ENCODE measurements at regions not wholly inside any gene's neighbourhood (a gene's known extent, or its start where the extent isn't known, plus 50 kb on each side); places are given as distances from the start of the nearest gene placed in this dataset.

- H3K36me3 ChIP-seq, result no peaks in the 10 kb centered on the region
- H3K9me3 ChIP-seq, result no peaks in the 10 kb centered on the region
- no peaks in the 10 kb centered on the region for H3K4me1 ChIP-seq
- DNase-seq, result no peak
- H3K27me3 ChIP-seq, result no peaks in the 10 kb centered on the region
- no peak for TF ChIP-seq CTCF (IDR thresholded peaks at IDR 0.05)
- TF ChIP-seq POLR2A (IDR thresholded peaks at IDR 0.05), result no peak
- H3K27ac ChIP-seq, result no peak overlapping the region
- no peak overlapping the region for H3K4me3 ChIP-seq
These were observed 214.5 kb downstream of the SEC61B start for GRCh38 chr9:99436616-99437015.

GRCh38 chr9:99437145-99437544 is 215.1 kb downstream of the SEC61B start:
- DNase-seq, result no peak
- Histone ChIP-seq H3K27ac (no peak overlapping the region), H3K27me3 (no peaks in the 10 kb centered on the region), H3K36me3 (no peaks in the 10 kb centered on the region), H3K9me3 (no peaks in the 10 kb centered on the region), H3K4me1 (no peaks in the 10 kb centered on the region), H3K4me3 (no peak overlapping the region)
- TF ChIP-seq CTCF (IDR thresholded peaks at IDR 0.05) (no peak), POLR2A (IDR thresholded peaks at IDR 0.05) (no peak)

- Histone ChIP-seq H3K9me3 (no peaks in the 10 kb centered on the region), H3K36me3 (no peaks in the 10 kb centered on the region), H3K27me3 (no peaks in the 10 kb centered on the region), H3K27ac (no peak overlapping the region), H3K4me1 (no peaks in the 10 kb centered on the region), H3K4me3 (no peak overlapping the region)
- no peak for DNase-seq
- TF ChIP-seq CTCF (IDR thresholded peaks at IDR 0.05) (no peak), POLR2A (IDR thresholded peaks at IDR 0.05) (no peak)
These were observed 216.5 kb downstream of the SEC61B start for GRCh38 chr9:99438596-99438995.

- no peaks in the 10 kb centered on the region for H3K4me1 ChIP-seq
- TF ChIP-seq CTCF (IDR thresholded peaks at IDR 0.05) (no peak), POLR2A (IDR thresholded peaks at IDR 0.05) (no peak)
These were observed 219.7 kb downstream of the SEC61B start for GRCh38 chr9:99441829-99442228.

GRCh38 chr9:99445371-99445891 is 223.3 kb downstream of the SEC61B start:
- H3K9me3 ChIP-seq, result no peaks in the 10 kb centered on the region
- TF ChIP-seq POLR2A (IDR thresholded peaks at IDR 0.05) (no peak), CTCF (IDR thresholded peaks at IDR 0.05) (no peak)
- H3K4me1 ChIP-seq, result no peaks in the 10 kb centered on the region
- no peaks in the 10 kb centered on the region for H3K36me3 ChIP-seq
- no peaks in the 10 kb centered on the region for H3K27me3 ChIP-seq
- DNase-seq, result no peak
- H3K4me3 ChIP-seq, result no peak overlapping the region
- no peak overlapping the region for H3K27ac ChIP-seq

More at GRCh38 chr9:99441829-99442228, 219.7 kb downstream of the SEC61B start:
- no peaks in the 10 kb centered on the region for H3K27me3 ChIP-seq
- no peak for DNase-seq
- no peaks in the 10 kb centered on the region for H3K36me3 ChIP-seq
- no peak overlapping the region for H3K4me3 ChIP-seq
- H3K27ac ChIP-seq, result no peak overlapping the region
- no peaks in the 10 kb centered on the region for H3K9me3 ChIP-seq

- H3K36me3 ChIP-seq, result no peaks in the 10 kb centered on the region
- no peak for DNase-seq
These were observed 223.8 kb downstream of the SEC61B start for GRCh38 chr9:99445920-99446319.

More at GRCh38 chr9:99445920-99446319, 223.8 kb downstream of the SEC61B start:
- no peak overlapping the region for H3K27ac ChIP-seq
- no peak overlapping the region for H3K4me3 ChIP-seq
- no peaks in the 10 kb centered on the region for H3K9me3 ChIP-seq
- H3K27me3 ChIP-seq, result no peaks in the 10 kb centered on the region
- H3K4me1 ChIP-seq, result no peaks in the 10 kb centered on the region
- TF ChIP-seq CTCF (IDR thresholded peaks at IDR 0.05), result no peak
- TF ChIP-seq POLR2A (IDR thresholded peaks at IDR 0.05), result no peak
